Esophagus squamous epithelium (tissue), 5 donors: ENCODE measurements at regions not wholly inside any gene's neighbourhood (a gene's known extent, or its start where the extent isn't known, plus 50 kb on each side); places are given as distances from the start of the nearest gene placed in this dataset.

Experiments used
- DNase-seq: peaks from one replicate; lab custom pipeline; 2025; lab: John Stamatoyannopoulos, UW
- H3K27ac ChIP-seq, 4 donors: fragments of 200-600 bp; sonication (generic); one replicate each; pipeline ENCODE4 v1.5.1; 2016 to 2019; ENCODE audit warnings: mild to moderate bottlenecking in 1 of 4
- H3K27me3 ChIP-seq, 4 donors: fragments of 200-600 bp; sonication (generic); 1 replicate in 3 of 4; 2 replicates in 1 of 4; pipeline versions ENCODE4 v1.5.1 to v1.6.0; 2017 to 2021; ENCODE audit warnings: antibody characterized with exemption in 1 of 4
- H3K36me3 ChIP-seq, 3 donors: fragments of 200-600 bp; sonication (generic); one replicate each; pipeline ENCODE4 v1.5.1; 2016 to 2019
- H3K4me1 ChIP-seq, 3 donors: fragments of 200-600 bp; sonication (generic); one replicate each; pipeline ENCODE4 v1.5.1; 2017 to 2019
- H3K4me3 ChIP-seq, 4 donors: fragments of 200-600 bp; sonication (generic); 1 replicate in 3 of 4; 2 replicates in 1 of 4; pipeline ENCODE4 v1.5.1; 2016 to 2019; ENCODE audit warnings: mild to moderate bottlenecking in 2 of 4, moderate library complexity in 1 of 4
- H3K9me3 ChIP-seq, 3 donors: fragments of 200-600 bp; sonication (generic); one replicate each; pipeline ENCODE4 v1.5.1; 2016 to 2019
- POLR2A ChIP-seq, 4 donors: fragments of 450-650 bp; IDR thresholded peaks; one replicate each; pipeline ENCODE4 v1.6.1; 2017; ENCODE audit warnings: antibody characterized with exemption in 4 of 4, mild to moderate bottlenecking in 4 of 4, moderate library complexity in 3 of 4
- WGBS, 2 donors: methylation state at CpG; one replicate each; pipeline ENCODE4 v1.1.5; 2018; 5-methylcytosine and 5-hydroxymethylcytosine counted together
- intact Hi-C: fragments of 100-400 bp; cut with DNase I; formaldehyde crosslinking; loops from one replicate; pipeline ENCODE4 v1.15.0; 2022
- TF ChIP-seq, protein P1 (sequence below), 6 experiments: fragments of 450-650 bp in 4 of 6; fragments of 200-600 bp in 2 of 6; sonication (generic) in 2 of 6; IDR thresholded peaks; one replicate each; pipeline ENCODE4 v1.5.1; 2016 to 2019; ENCODE audit warnings: antibody characterized with exemption in 6 of 6, mild to moderate bottlenecking in 4 of 6, moderate library complexity in 4 of 6
- donor health status: DM: yes; HTN: yes; CAD: no.

DNA sequence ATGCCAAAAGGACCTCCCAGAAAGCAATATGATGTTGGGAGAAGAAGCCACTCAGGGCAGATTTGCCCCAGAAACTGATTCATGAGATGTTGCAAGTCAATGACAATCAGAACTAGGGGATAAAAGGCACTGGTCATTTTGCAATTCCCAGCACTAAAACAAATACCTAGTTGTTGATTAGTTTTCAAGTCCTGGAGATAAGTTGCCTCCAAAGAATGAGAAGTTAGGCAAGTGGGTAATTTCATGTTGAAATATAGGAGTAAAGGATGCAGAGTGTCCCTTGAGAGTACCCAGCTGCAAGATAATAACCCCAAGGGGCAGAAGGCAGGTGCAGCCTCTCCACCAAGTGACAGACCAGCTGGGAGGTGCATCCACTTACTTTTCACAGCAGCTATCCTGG lies 363.6 kb downstream of the PBX1 start:
- Histone ChIP-seq H3K27me3 (no peaks in the 10 kb centered on the region), H3K4me3 (no peak overlapping the region), H3K4me1 (no peaks in the 10 kb centered on the region), H3K27ac (no peak overlapping the region), H3K9me3 (no peaks in the 10 kb centered on the region), H3K36me3 (no peaks in the 10 kb centered on the region)
- intact Hi-C loops: no loop called here
- DNase-seq: no peak
- TF ChIP-seq, protein P1, sequence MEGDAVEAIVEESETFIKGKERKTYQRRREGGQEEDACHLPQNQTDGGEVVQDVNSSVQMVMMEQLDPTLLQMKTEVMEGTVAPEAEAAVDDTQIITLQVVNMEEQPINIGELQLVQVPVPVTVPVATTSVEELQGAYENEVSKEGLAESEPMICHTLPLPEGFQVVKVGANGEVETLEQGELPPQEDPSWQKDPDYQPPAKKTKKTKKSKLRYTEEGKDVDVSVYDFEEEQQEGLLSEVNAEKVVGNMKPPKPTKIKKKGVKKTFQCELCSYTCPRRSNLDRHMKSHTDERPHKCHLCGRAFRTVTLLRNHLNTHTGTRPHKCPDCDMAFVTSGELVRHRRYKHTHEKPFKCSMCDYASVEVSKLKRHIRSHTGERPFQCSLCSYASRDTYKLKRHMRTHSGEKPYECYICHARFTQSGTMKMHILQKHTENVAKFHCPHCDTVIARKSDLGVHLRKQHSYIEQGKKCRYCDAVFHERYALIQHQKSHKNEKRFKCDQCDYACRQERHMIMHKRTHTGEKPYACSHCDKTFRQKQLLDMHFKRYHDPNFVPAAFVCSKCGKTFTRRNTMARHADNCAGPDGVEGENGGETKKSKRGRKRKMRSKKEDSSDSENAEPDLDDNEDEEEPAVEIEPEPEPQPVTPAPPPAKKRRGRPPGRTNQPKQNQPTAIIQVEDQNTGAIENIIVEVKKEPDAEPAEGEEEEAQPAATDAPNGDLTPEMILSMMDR (IDR thresholded peaks at IDR 0.05): no peak
- TF ChIP-seq POLR2A (IDR thresholded peaks at IDR 0.05): no peak

- Histone ChIP-seq H3K4me3 (no peak overlapping the region), H3K27me3 (no peaks in the 10 kb centered on the region), H3K36me3 (no peaks in the 10 kb centered on the region), H3K4me1 (no peaks in the 10 kb centered on the region), H3K27ac (no peak overlapping the region), H3K9me3 (no peaks in the 10 kb centered on the region)
- no peak for DNase-seq
- intact Hi-C loops: no loop called here
- TF ChIP-seq, protein P1 (IDR thresholded peaks at IDR 0.05): no peak
- no peak for TF ChIP-seq POLR2A (IDR thresholded peaks at IDR 0.05)
- 64 to 78% methylated on average over 5 of the region's 5 CpGs for WGBS, 2 donors
Measured at GRCh38 chr1:164921493-164921892, 362.5 kb downstream of the PBX1 start.

- H3K4me1 ChIP-seq: no peaks in the 10 kb centered on the region
- no peak overlapping the region for H3K27ac ChIP-seq
- no peaks in the 10 kb centered on the region for H3K9me3 ChIP-seq
- no peak overlapping the region for H3K4me3 ChIP-seq
- intact Hi-C loops: no loop called here
- no peaks in the 10 kb centered on the region for H3K36me3 ChIP-seq
- no peak for DNase-seq
- 0 to 70% methylated on average over 2 of the region's 2 CpGs for WGBS, 2 donors
- H3K27me3 ChIP-seq: no peaks in the 10 kb centered on the region
- TF ChIP-seq, protein P1 (IDR thresholded peaks at IDR 0.05): no peak
- TF ChIP-seq POLR2A (IDR thresholded peaks at IDR 0.05): no peak
Measured at GRCh38 chr1:164918140-164918539, 359.2 kb downstream of the PBX1 start.

DNA sequence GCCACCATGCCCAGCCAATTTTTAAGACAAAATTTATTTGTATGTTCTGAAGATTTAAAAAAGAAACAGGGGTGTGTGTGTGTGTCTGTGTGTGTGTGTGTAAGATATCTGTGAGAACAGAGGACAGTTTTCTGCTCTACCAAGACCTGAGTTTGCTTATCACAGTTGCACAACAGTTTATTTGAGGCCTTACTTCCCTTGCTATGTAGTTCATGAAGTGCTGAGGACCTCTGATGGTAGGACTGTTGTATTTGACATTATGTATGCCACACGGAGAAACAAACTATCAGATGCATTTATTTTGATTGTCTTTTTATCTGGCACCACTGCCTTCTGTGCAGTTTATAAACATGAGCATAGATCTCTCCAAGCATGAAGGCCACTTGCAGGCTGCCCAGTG lies 355.2 kb downstream of the PBX1 start:
- WGBS, 2 donors: 7 to 12% methylated on average over 1 of the region's 1 CpG
- Histone ChIP-seq H3K27me3 (no peaks in the 10 kb centered on the region), H3K27ac (no peak overlapping the region), H3K36me3 (no peaks in the 10 kb centered on the region), H3K4me1 (peaks cover 0 to 4% (median 0%) of the 10 kb centered on the region in 3 donors), H3K9me3 (no peaks in the 10 kb centered on the region), H3K4me3 (no peak overlapping the region)
- TF ChIP-seq POLR2A (IDR thresholded peaks at IDR 0.05): no peak
- TF ChIP-seq, protein P1 (IDR thresholded peaks at IDR 0.05): peak in 3 of 6 experiments; percentile 10 to 31 (median 29)
- no peak for DNase-seq
- intact Hi-C loops: no loop called here

GRCh38 chr1:164912290-164912689 lies 353.3 kb downstream of the PBX1 start:
- TF ChIP-seq POLR2A (IDR thresholded peaks at IDR 0.05): no peak
- TF ChIP-seq, protein P1 (IDR thresholded peaks at IDR 0.05): no peak
- H3K4me1 ChIP-seq: peaks cover 0 to 8% (median 0%) of the 10 kb centered on the region in 3 donors
- no peaks in the 10 kb centered on the region for H3K36me3 ChIP-seq
- 90 to 91% methylated on average over 6 to 7 of the region's 8 CpGs for WGBS, 2 donors
- no peaks in the 10 kb centered on the region for H3K27me3 ChIP-seq
- no peaks in the 10 kb centered on the region for H3K9me3 ChIP-seq
- H3K27ac ChIP-seq: no peak overlapping the region
- H3K4me3 ChIP-seq: no peak overlapping the region
- intact Hi-C loops: no loop called here
- DNase-seq: no peak
